Tibial nerve (tissue), 4 donors: ENCODE measurements at regions not wholly inside any gene's neighbourhood (a gene's known extent, or its start where the extent isn't known, plus 50 kb on each side); places are given as distances from the start of the nearest gene placed in this dataset.

Source experiments
- DNase-seq, 2 donors: peaks; one replicate each; pipeline ENCODE4 v3.0.0-alpha.2; 2019; ENCODE audit warnings: low spot score in 2 of 2
- H3K27ac ChIP-seq, 4 donors: fragments of 200-600 bp; sonication (generic) in 3 of 4; one replicate each; pipeline ENCODE4 v1.5.1; 2017 to 2019; ENCODE audit warnings: mild to moderate bottlenecking in 1 of 4
- H3K27me3 ChIP-seq, 2 donors: fragments of 200-600 bp; sonication (generic) in 1 of 2; one replicate each; pipeline versions ENCODE4 v1.5.1 to v1.6.0; 2017 to 2019
- H3K36me3 ChIP-seq, 3 donors: fragments of 200-600 bp; sonication (generic); one replicate each; pipeline ENCODE4 v1.5.1; 2018 to 2019
- H3K4me1 ChIP-seq, 4 donors: fragments of 200-600 bp; sonication (generic) in 3 of 4; one replicate each; pipeline ENCODE4 v1.5.1; 2017 to 2019
- H3K4me3 ChIP-seq, 4 donors: fragments of 200-600 bp; sonication (generic) in 3 of 4; one replicate each; pipeline ENCODE4 v1.5.1; 2017 to 2019; ENCODE audit warnings: mild to moderate bottlenecking in 1 of 4, moderate library complexity in 1 of 4
- H3K9me3 ChIP-seq, 4 donors: fragments of 200-600 bp; sonication (generic) in 3 of 4; one replicate each; pipeline ENCODE4 v1.5.1; 2017 to 2019
- CTCF ChIP-seq, 5 experiments: fragments of 200-600 bp in 3 of 5; fragments of 450-650 bp in 2 of 5; sonication (generic) in 3 of 5; IDR thresholded peaks; one replicate each; pipeline ENCODE4 v1.5.1; 2016 to 2019; ENCODE audit warnings: antibody characterized with exemption in 5 of 5, mild to moderate bottlenecking in 3 of 5, moderate library complexity in 2 of 5
- EP300 ChIP-seq, 2 donors: sonication (generic); formaldehyde crosslinking; IDR thresholded peaks; one replicate each; pipeline ENCODE4 v1.6.1; 2017; ENCODE audit warnings: antibody characterized with exemption in 2 of 2, mild to moderate bottlenecking in 1 of 2
- POLR2A ChIP-seq, 2 donors: fragments of 450-650 bp; IDR thresholded peaks; one replicate each; pipeline ENCODE4 v1.6.1; 2017; ENCODE audit warnings: antibody characterized with exemption in 2 of 2, mild to moderate bottlenecking in 2 of 2, moderate library complexity in 2 of 2
- WGBS, 2 donors: methylation state at CpG; one replicate each; pipeline ENCODE4 v1.1.5; 2018; 5-methylcytosine and 5-hydroxymethylcytosine counted together

GRCh38 chr13:99659226-99659625 lies 158.0 kb downstream of the TM9SF2 start:
- peaks cover 0 to 38% (median 4%) of the 10 kb centered on the region in 4 donors for H3K4me1 ChIP-seq
- 92 to 94% methylated on average over 3 of the region's 3 CpGs for WGBS, 2 donors
- no peaks in the 10 kb centered on the region for H3K36me3 ChIP-seq
- TF ChIP-seq EP300 (IDR thresholded peaks at IDR 0.05) (no peak), POLR2A (IDR thresholded peaks at IDR 0.05) (no peak), CTCF (IDR thresholded peaks at IDR 0.05) (no peak)
- no peak overlapping the region for H3K4me3 ChIP-seq
- peaks cover 0 to 2% of the 10 kb centered on the region in 2 donors for H3K27me3 ChIP-seq
- H3K27ac ChIP-seq = peak overlapping the region in 1 of 4 donors; percentile 90
- no peaks in the 10 kb centered on the region for H3K9me3 ChIP-seq
- no peak for DNase-seq

GRCh38 chr13:99658261-99658991 lies 157.2 kb downstream of the TM9SF2 start:
- peaks cover 0 to 2% of the 10 kb centered on the region in 2 donors for H3K27me3 ChIP-seq
- H3K27ac ChIP-seq = peak overlapping the region; percentile 70 to 90 (median 76)
- TF ChIP-seq EP300 (IDR thresholded peaks at IDR 0.05) = no peak
- peak in 4 of 5 experiments; percentile 27 to 59 (median 42) for TF ChIP-seq CTCF (IDR thresholded peaks at IDR 0.05)
- no peak for TF ChIP-seq POLR2A (IDR thresholded peaks at IDR 0.05)
- H3K4me3 ChIP-seq = peak overlapping the region; percentile 39 to 55 (median 48)
- no peaks in the 10 kb centered on the region for H3K36me3 ChIP-seq
- peaks cover 0 to 38% (median 4%) of the 10 kb centered on the region in 4 donors for H3K4me1 ChIP-seq
- 14 to 27% methylated on average over 25 to 26 of the region's 26 CpGs for WGBS, 2 donors
- DNase-seq = peak; percentile 27 to 29
- H3K9me3 ChIP-seq = no peaks in the 10 kb centered on the region

DNA sequence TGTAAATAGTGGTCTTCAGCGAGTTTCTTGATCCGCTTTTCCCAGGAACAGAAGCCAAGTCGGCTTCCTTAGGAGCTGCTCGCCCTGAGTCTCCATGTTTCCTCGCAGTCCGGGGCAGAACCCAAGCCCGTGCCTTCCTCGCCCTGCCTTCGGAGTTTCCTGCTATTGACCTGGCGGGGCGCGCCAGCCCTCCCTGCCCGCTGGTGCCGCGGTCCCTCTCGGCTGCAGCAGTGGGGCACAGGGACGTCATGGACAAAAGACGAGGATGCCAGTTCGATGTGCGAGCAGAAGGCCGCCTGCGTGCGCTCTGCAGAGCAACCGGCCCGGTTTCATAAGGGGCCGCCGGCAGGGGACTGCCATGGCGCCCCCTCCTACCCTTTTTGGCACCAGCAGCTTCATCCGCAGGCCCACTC lies 156.6 kb downstream of the TM9SF2 start:
- Histone ChIP-seq H3K27me3 (peaks cover 0 to 2% of the 10 kb centered on the region in 2 donors), H3K4me3 (peak overlapping the region; percentile 39 to 55 (median 48)), H3K9me3 (no peaks in the 10 kb centered on the region), H3K4me1 (peaks cover 0 to 38% (median 4%) of the 10 kb centered on the region in 4 donors), H3K36me3 (no peaks in the 10 kb centered on the region), H3K27ac (peak overlapping the region; percentile 70 to 90 (median 76))
- peak in 1 of 5 experiments; percentile 7 for TF ChIP-seq CTCF (IDR thresholded peaks at IDR 0.05)
- no peak for TF ChIP-seq POLR2A (IDR thresholded peaks at IDR 0.05)
- WGBS, 2 donors = 17 to 42% methylated on average over 26 of the region's 29 CpGs
- no peak for DNase-seq

GRCh38 chr13:99656844-99657381 lies 155.6 kb downstream of the TM9SF2 start:
- Histone ChIP-seq H3K27ac (no peak overlapping the region), H3K4me1 (peaks cover 0 to 38% (median 4%) of the 10 kb centered on the region in 4 donors), H3K36me3 (no peaks in the 10 kb centered on the region), H3K9me3 (no peaks in the 10 kb centered on the region), H3K27me3 (peaks cover 0 to 2% of the 10 kb centered on the region in 2 donors), H3K4me3 (no peak overlapping the region)
- TF ChIP-seq CTCF (IDR thresholded peaks at IDR 0.05) (no peak), POLR2A (IDR thresholded peaks at IDR 0.05) (no peak), EP300 (IDR thresholded peaks at IDR 0.05) (no peak)
- DNase-seq = no peak
- 74 to 75% methylated on average over 6 of the region's 6 CpGs for WGBS, 2 donors

- Histone ChIP-seq H3K27ac (no peak overlapping the region), H3K36me3 (no peaks in the 10 kb centered on the region), H3K4me1 (peaks cover 0 to 38% (median 4%) of the 10 kb centered on the region in 4 donors), H3K27me3 (no peaks in the 10 kb centered on the region), H3K9me3 (no peaks in the 10 kb centered on the region), H3K4me3 (no peak overlapping the region)
- peak; percentile 78 to 97 for DNase-seq
- TF ChIP-seq POLR2A (IDR thresholded peaks at IDR 0.05) = no peak
- no peak for TF ChIP-seq EP300 (IDR thresholded peaks at IDR 0.05)
- peak; percentile 86 to 90 (median 87) for TF ChIP-seq CTCF (IDR thresholded peaks at IDR 0.05)
- WGBS, 2 donors = 13 to 15% methylated on average over 8 of the region's 8 CpGs
These were observed 154.9 kb downstream of the TM9SF2 start for GRCh38 chr13:99656092-99656745.
